Astrocyte of the cerebellum (primary cell): ENCODE measurements at regions not wholly inside any gene's neighbourhood (a gene's known extent, or its start where the extent isn't known, plus 50 kb on each side); places are given as distances from the start of the nearest gene placed in this dataset.
"Not testable (repeated sequence)": the region's sequence is repeated elsewhere in the genome, so short reads cannot be mapped to it uniquely, and the experiment has no call there.

Source experiments
- DNase-seq: peaks from one replicate; pipeline ENCODE4 v3.0.0-alpha.2; 2011; ENCODE audit warnings: low read depth
- H3K4me3 ChIP-seq: 2 replicates; pipeline ENCODE4 v1.5.1; 2011; ENCODE audit warnings: mild to moderate bottlenecking, low read depth, low read length, moderate library complexity
- in situ Hi-C: cut with HindIII; loops from 2 replicates; pipeline ENCODE4 v1.10.0; 2017; ENCODE audit warnings: low sequenced_read_pairs
- TF ChIP-seq, protein P1 (sequence below): IDR thresholded peaks from 2 replicates; pipeline ENCODE4 v1.5.1; 2012; ENCODE audit warnings: low read length, low read depth, moderate library complexity, mild to moderate bottlenecking; ENCODE audit errors: missing control alignments

GRCh38 chr2:217357886-217358620 lies 498.2 kb upstream of the TNP1 start:
- in situ Hi-C loops = no loop called here
- no peak for DNase-seq
- TF ChIP-seq, protein P1, sequence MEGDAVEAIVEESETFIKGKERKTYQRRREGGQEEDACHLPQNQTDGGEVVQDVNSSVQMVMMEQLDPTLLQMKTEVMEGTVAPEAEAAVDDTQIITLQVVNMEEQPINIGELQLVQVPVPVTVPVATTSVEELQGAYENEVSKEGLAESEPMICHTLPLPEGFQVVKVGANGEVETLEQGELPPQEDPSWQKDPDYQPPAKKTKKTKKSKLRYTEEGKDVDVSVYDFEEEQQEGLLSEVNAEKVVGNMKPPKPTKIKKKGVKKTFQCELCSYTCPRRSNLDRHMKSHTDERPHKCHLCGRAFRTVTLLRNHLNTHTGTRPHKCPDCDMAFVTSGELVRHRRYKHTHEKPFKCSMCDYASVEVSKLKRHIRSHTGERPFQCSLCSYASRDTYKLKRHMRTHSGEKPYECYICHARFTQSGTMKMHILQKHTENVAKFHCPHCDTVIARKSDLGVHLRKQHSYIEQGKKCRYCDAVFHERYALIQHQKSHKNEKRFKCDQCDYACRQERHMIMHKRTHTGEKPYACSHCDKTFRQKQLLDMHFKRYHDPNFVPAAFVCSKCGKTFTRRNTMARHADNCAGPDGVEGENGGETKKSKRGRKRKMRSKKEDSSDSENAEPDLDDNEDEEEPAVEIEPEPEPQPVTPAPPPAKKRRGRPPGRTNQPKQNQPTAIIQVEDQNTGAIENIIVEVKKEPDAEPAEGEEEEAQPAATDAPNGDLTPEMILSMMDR = no peak
- H3K4me3 ChIP-seq = no peak overlapping the region

GRCh38 chr2:217356781-217357180 lies 496.9 kb upstream of the TNP1 start:
- no peak for DNase-seq
- in situ Hi-C loops = no loop called here
- TF ChIP-seq, protein P1 = no peak
- no peak overlapping the region for H3K4me3 ChIP-seq

GRCh38 chr2:217356142-217356541 lies 496.3 kb upstream of the TNP1 start:
- in situ Hi-C loops = no loop called here
- no peak overlapping the region for H3K4me3 ChIP-seq
- TF ChIP-seq, protein P1 = no peak
- no peak for DNase-seq

- TF ChIP-seq, protein P1 = no peak
- in situ Hi-C loops = no loop called here
- DNase-seq = no peak
- H3K4me3 ChIP-seq = no peak overlapping the region
Observed at GRCh38 chr2:217353591-217353990, 493.7 kb upstream of the TNP1 start.

- in situ Hi-C loops = no loop called here
- no peak overlapping the region for H3K4me3 ChIP-seq
- no peak for DNase-seq
- TF ChIP-seq, protein P1 = no peak
Observed at GRCh38 chr2:217351378-217351777, 491.5 kb upstream of the TNP1 start.

DNA sequence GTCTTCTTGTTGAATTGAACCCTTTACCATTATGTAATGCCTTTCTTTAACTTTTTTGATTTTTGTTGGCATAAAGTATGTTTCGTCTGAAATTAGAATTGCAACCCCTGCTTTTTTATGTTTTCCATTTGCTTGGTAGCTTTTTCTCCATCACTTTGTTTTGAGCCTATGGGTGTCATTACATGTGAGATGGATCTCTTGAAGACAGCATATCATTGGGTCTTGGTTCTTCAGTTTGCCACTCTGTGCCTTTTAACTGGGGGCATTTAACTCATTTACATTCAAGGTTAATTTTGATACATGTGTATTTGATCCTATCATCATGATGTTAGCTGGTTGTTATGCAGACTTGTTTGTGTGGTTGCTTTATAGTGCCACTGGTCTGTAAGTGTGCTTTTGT lies 489.4 kb upstream of the TNP1 start:
- no peak for DNase-seq
- H3K4me3 ChIP-seq = no peak overlapping the region
- in situ Hi-C loops = no loop called here
- TF ChIP-seq, protein P1 = no peak

GRCh38 chr2:217347630-217348029 lies 487.8 kb upstream of the TNP1 start:
- DNase-seq, in situ Hi-C loops, H3K4me3 ChIP-seq: not testable (repeated sequence)

DNA sequence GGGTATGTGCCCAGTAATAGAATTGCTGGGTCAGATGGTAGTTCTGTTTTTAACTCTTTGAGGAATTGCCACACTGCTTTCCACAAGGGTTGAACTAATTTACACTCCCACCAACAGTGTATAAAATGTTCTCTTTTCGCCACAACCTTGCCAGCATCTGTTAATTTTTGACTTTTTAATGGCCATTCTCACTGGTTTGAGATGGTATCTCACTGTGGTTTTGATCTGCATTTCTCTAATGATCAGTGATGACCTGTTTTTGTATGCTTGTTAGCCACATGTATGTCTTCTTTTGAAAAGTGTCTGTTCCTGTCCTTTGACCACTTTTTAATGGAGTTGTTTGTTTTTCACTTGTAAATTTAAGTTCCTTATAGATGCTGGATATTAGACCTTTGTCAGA lies 486.2 kb upstream of the TNP1 start:
- in situ Hi-C loops, DNase-seq, H3K4me3 ChIP-seq: not testable (repeated sequence)
